OCI-LY1 (cell line): ENCODE measurements at regions not wholly inside any gene's neighbourhood (a gene's known extent, or its start where the extent isn't known, plus 50 kb on each side); places are given as distances from the start of the nearest gene placed in this dataset.

Experiments
- H2AFZ ChIP-seq: fragments of 200-600 bp; sonication (generic), shearing (Covaris generic); 2 replicates; pipeline ENCODE4 v1.6.0; 2014; ENCODE audit warnings: antibody characterized with exemption, mild to moderate bottlenecking, low read length
- H3F3A ChIP-seq: fragments of 200-600 bp; sonication (generic), shearing (Covaris generic); 2 replicates; pipeline ENCODE4 v1.6.0; 2014; ENCODE audit warnings: mild to moderate bottlenecking, antibody characterized with exemption, low read length, moderate library complexity; ENCODE audit not compliant: insufficient read depth
- H3K27ac ChIP-seq: fragments of 200-600 bp; sonication (generic); 2 replicates; pipeline ENCODE4 v1.5.1; 2014; ENCODE audit warnings: low read length, mixed run types, mild to moderate bottlenecking, low read depth; ENCODE audit not compliant: poor library complexity, severe bottlenecking
- H3K27me3 ChIP-seq: fragments of 200-600 bp; sonication (generic); 2 replicates; pipeline ENCODE4 v1.6.0; 2014; ENCODE audit warnings: antibody characterized with exemption, mild to moderate bottlenecking, low read length, moderate library complexity; ENCODE audit not compliant: insufficient read depth
- H3K36me3 ChIP-seq: fragments of 200-600 bp; sonication (generic); 2 replicates; pipeline ENCODE4 v1.6.1; 2014; ENCODE audit warnings: mild to moderate bottlenecking, antibody characterized with exemption, low read length, moderate library complexity, mixed read lengths; ENCODE audit not compliant: insufficient read depth
- H3K4me1 ChIP-seq: fragments of 200-600 bp; sonication (generic); 2 replicates; pipeline ENCODE4 v1.5.1; 2014; ENCODE audit warnings: mild to moderate bottlenecking, low read length, moderate library complexity; ENCODE audit not compliant: insufficient read depth, severe bottlenecking
- H3K4me2 ChIP-seq: fragments of 200-600 bp; sonication (generic), shearing (Covaris generic); 2 replicates; pipeline ENCODE4 v1.6.1; 2014; ENCODE audit warnings: low read length
- H3K4me3 ChIP-seq: fragments of 200-600 bp; sonication (generic); 2 replicates; pipeline ENCODE4 v1.5.1; 2014; ENCODE audit warnings: low read length, low read depth, mild to moderate bottlenecking, mixed read lengths; ENCODE audit not compliant: poor library complexity, severe bottlenecking
- H3K79me2 ChIP-seq: fragments of 200-600 bp; shearing (Covaris generic); 2 replicates; pipeline ENCODE4 v1.6.1; 2016; ENCODE audit warnings: mixed run types, low read length, mixed read lengths; ENCODE audit not compliant: insufficient read depth
- H3K9ac ChIP-seq: fragments of 200-600 bp; sonication (generic), shearing (Covaris generic); 2 replicates; pipeline ENCODE4 v1.6.1; 2014; ENCODE audit warnings: mild to moderate bottlenecking, low read length, mixed read lengths
- H3K9me2 ChIP-seq: fragments of 200-600 bp; sonication (generic), shearing (Covaris generic); 2 replicates; pipeline ENCODE4 v1.6.1; 2014; ENCODE audit warnings: low read depth, mild to moderate bottlenecking, low read length, mixed read lengths
- H3K9me3 ChIP-seq: fragments of 200-600 bp; shearing (Covaris generic); 2 replicates; pipeline ENCODE4 v1.6.1; 2014; ENCODE audit warnings: low read length, mixed read lengths
- H4K20me1 ChIP-seq: fragments of 200-600 bp; sonication (generic), shearing (Covaris generic); 2 replicates; pipeline ENCODE4 v1.6.0; 2016; ENCODE audit warnings: mild to moderate bottlenecking, low read length; ENCODE audit not compliant: insufficient read depth
- CTCF ChIP-seq: fragments of 200-600 bp; sonication (generic), shearing (Covaris generic); IDR thresholded peaks from 2 replicates; pipeline ENCODE4 v1.5.1; 2017; ENCODE audit warnings: mild to moderate bottlenecking, antibody characterized with exemption, low read length, moderate library complexity, mixed read lengths
- EZH2 ChIP-seq: fragments of 200-600 bp; sonication (generic), shearing (Covaris generic); IDR thresholded peaks from 2 replicates; pipeline ENCODE4 v1.8.0; 2017; ENCODE audit warnings: borderline replicate concordance, mixed run types, mild to moderate bottlenecking, antibody characterized with exemption, low read length, moderate library complexity, mixed read lengths

- Histone ChIP-seq H3K9ac (no peak overlapping the region), H4K20me1 (no peaks in the 10 kb centered on the region), H3K9me2 (no peaks in the 10 kb centered on the region), H3K4me2 (no peak overlapping the region), H3K4me1 (no peaks in the 10 kb centered on the region), H3K79me2 (no peaks in the 10 kb centered on the region), H3K27ac (no peak overlapping the region), H3K36me3 (no peaks in the 10 kb centered on the region), H3K4me3 (no peak overlapping the region), H3F3A (no peaks in the 10 kb centered on the region), H3K9me3 (no peaks in the 10 kb centered on the region), H3K27me3 (no peaks in the 10 kb centered on the region), H2AFZ (no peak overlapping the region)
- TF ChIP-seq EZH2 (no peak), CTCF (no peak)
Observed at GRCh38 chr12:60710246-60710645, 1114.4 kb downstream of the SLC16A7 start.

GRCh38 chr12:60714141-60714900 lies 1118.5 kb downstream of the SLC16A7 start:
- TF ChIP-seq EZH2, result no peak
- no peak for TF ChIP-seq CTCF
- H3K4me2 ChIP-seq, result no peak overlapping the region
- no peaks in the 10 kb centered on the region for H3K79me2 ChIP-seq
- no peaks in the 10 kb centered on the region for H3K9me3 ChIP-seq
- H2AFZ ChIP-seq, result no peak overlapping the region
- no peak overlapping the region for H3K27ac ChIP-seq
- H3K4me3 ChIP-seq, result no peak overlapping the region
- no peaks in the 10 kb centered on the region for H3K36me3 ChIP-seq
- H4K20me1 ChIP-seq, result no peaks in the 10 kb centered on the region
- H3K9me2 ChIP-seq, result no peaks in the 10 kb centered on the region
- H3F3A ChIP-seq, result no peaks in the 10 kb centered on the region
- H3K9ac ChIP-seq, result no peak overlapping the region
- no peaks in the 10 kb centered on the region for H3K27me3 ChIP-seq
- H3K4me1 ChIP-seq, result no peaks in the 10 kb centered on the region

GRCh38 chr12:60724475-60724874 lies 1128.6 kb downstream of the SLC16A7 start:
- Histone ChIP-seq H3F3A (no peaks in the 10 kb centered on the region), H3K27me3 (no peaks in the 10 kb centered on the region), H3K79me2 (no peaks in the 10 kb centered on the region), H2AFZ (no peak overlapping the region), H3K9ac (no peak overlapping the region), H3K36me3 (no peaks in the 10 kb centered on the region), H3K4me2 (no peak overlapping the region), H3K9me2 (no peaks in the 10 kb centered on the region), H3K4me1 (no peaks in the 10 kb centered on the region), H4K20me1 (no peaks in the 10 kb centered on the region), H3K4me3 (no peak overlapping the region), H3K9me3 (no peaks in the 10 kb centered on the region), H3K27ac (no peak overlapping the region)
- TF ChIP-seq EZH2 (no peak), CTCF (no peak)
